Endothelial cell of umbilical vein (primary cell): ENCODE measurements at regions not wholly inside any gene's neighbourhood (a gene's known extent, or its start where the extent isn't known, plus 50 kb on each side); places are given as distances from the start of the nearest gene placed in this dataset.

Experiments
- BruUV-seq: library from RNA; stranded (reverse); fragments of 400-500 nt; replicated peaks from 2 replicates; lab custom pipeline; 2021; lab: Mats Ljungman, UMichigan
- CTCF ChIA-PET: fragments of 300-600, 350-600 bp; sonication (Branson Sonifier 250); formaldehyde crosslinking; loops from one replicate; lab custom pipeline; 2021; ENCODE audit warnings: antibody characterized with exemption, inconsistent platforms; lab: Charles Lee
- POLR2A ChIA-PET: fragments of 300-600, 350-600 bp; sonication (Branson Sonifier 250); formaldehyde crosslinking; loops from one replicate; lab custom pipeline; 2021; ENCODE audit warnings: antibody characterized with exemption, inconsistent platforms; lab: Charles Lee
- DNase-seq: peaks from one replicate; pipeline ENCODE4 v3.0.0-alpha.2; 2011; ENCODE audit warnings: low read depth, low spot score
- FAIRE-seq: peaks from 2 replicates; lab custom pipeline; 2011; peaks lifted over from hg19 to GRCh38; lab: Jason Lieb, UNC
- H2AFZ ChIP-seq: 2 replicates; pipeline ENCODE4 v1.6.0; 2012; ENCODE audit warnings: low read depth, low read length, control low read depth, inconsistent platforms
- H3K27ac ChIP-seq: 2 replicates; pipeline ENCODE4 v1.5.1; 2011; ENCODE audit warnings: low read depth, mild to moderate bottlenecking, control low read depth, low read length, moderate library complexity; ENCODE audit not compliant: insufficient read depth
- H3K27me3 ChIP-seq, 2 experiments: 2 replicates each; pipeline versions ENCODE4 v1.6.0 to v1.6.1; 2011; ENCODE audit warnings: low read length in 2 of 2, mixed read lengths in 1 of 2; ENCODE audit not compliant: control insufficient read depth in 2 of 2, insufficient read depth in 2 of 2
- H3K36me3 ChIP-seq, 2 experiments: 2 replicates in 1 of 2; 3 replicates in 1 of 2; pipeline ENCODE4 v1.5.1; 2011; ENCODE audit warnings: low read length in 2 of 2, mild to moderate bottlenecking in 1 of 2, moderate library complexity in 1 of 2; ENCODE audit not compliant: control insufficient read depth in 2 of 2, insufficient read depth in 2 of 2; ENCODE audit errors: extremely low read depth in 1 of 2
- H3K4me1 ChIP-seq: 3 replicates; pipeline ENCODE4 v1.5.1; 2011; ENCODE audit warnings: mild to moderate bottlenecking, low read length; ENCODE audit not compliant: control insufficient read depth, insufficient read depth; ENCODE audit errors: extremely low read depth
- H3K4me2 ChIP-seq: 2 replicates; pipeline ENCODE4 v1.6.1; 2011; ENCODE audit warnings: low read length, control low read depth, mixed read lengths; ENCODE audit not compliant: insufficient read depth
- H3K4me3 ChIP-seq, 3 experiments: fragments of 200-600 bp in 1 of 3; sonication (generic), shearing (Covaris generic) in 1 of 3; replicated peaks in 1 of 3; 2 replicates each; pipeline ENCODE4 v1.5.1; 2011 to 2016; ENCODE audit warnings: control low read depth in 3 of 3, low read length in 3 of 3, mild to moderate bottlenecking in 2 of 3, inconsistent platforms in 1 of 3, low read depth in 1 of 3, moderate library complexity in 1 of 3; ENCODE audit not compliant: insufficient read depth in 1 of 3
- H3K79me2 ChIP-seq: 2 replicates; pipeline ENCODE4 v1.6.0; 2012; ENCODE audit warnings: low read length, inconsistent platforms; ENCODE audit not compliant: control insufficient read depth, insufficient read depth
- H3K9ac ChIP-seq: replicated peaks from 2 replicates; pipeline ENCODE3; 2011; ENCODE audit warnings: low read length, control low read depth; ENCODE audit not compliant: insufficient read depth; ENCODE audit errors: extremely low read depth
- H3K9me1 ChIP-seq: replicated peaks from 3 replicates; pipeline ENCODE4 v1.6.0; 2011; ENCODE audit warnings: mild to moderate bottlenecking, low read length; ENCODE audit not compliant: control insufficient read depth, insufficient read depth; ENCODE audit errors: extremely low read depth
- H3K9me3 ChIP-seq: replicated peaks from 2 replicates; pipeline ENCODE4 v1.5.1; 2012; ENCODE audit warnings: low read length, inconsistent platforms; ENCODE audit not compliant: control insufficient read depth, insufficient read depth
- H4K20me1 ChIP-seq: replicated peaks from 2 replicates; pipeline ENCODE3; 2011; ENCODE audit warnings: mild to moderate bottlenecking, low read length; ENCODE audit not compliant: control insufficient read depth, insufficient read depth; ENCODE audit errors: extremely low read depth
- EZH2 ChIP-seq: IDR thresholded peaks from 2 replicates; pipeline ENCODE4 v1.6.1; 2012; ENCODE audit warnings: borderline replicate concordance, low read depth, mild to moderate bottlenecking, moderate library complexity, low read length, inconsistent platforms; ENCODE audit not compliant: severe bottlenecking
- FOS ChIP-seq: IDR thresholded peaks from 2 replicates; pipeline ENCODE4 v1.6.1; 2011; ENCODE audit warnings: mild to moderate bottlenecking, low read length, moderate library complexity, borderline replicate concordance; ENCODE audit not compliant: insufficient read depth
- GATA2 ChIP-seq: IDR thresholded peaks from 2 replicates; pipeline ENCODE4 v1.7.0; 2011; ENCODE audit warnings: low read depth, mild to moderate bottlenecking, moderate library complexity, mixed read lengths, low read length; ENCODE audit not compliant: insufficient read length, insufficient read depth
- JUN ChIP-seq: IDR thresholded peaks from 2 replicates; pipeline ENCODE4 v1.6.1; 2011; ENCODE audit warnings: borderline replicate concordance, low read depth; ENCODE audit not compliant: insufficient read length, insufficient read depth
- MYC ChIP-seq: IDR thresholded peaks from one replicate; pipeline ENCODE4 v1.6.1; 2011; ENCODE audit warnings: mild to moderate bottlenecking, low read depth, low read length
- POLR2A ChIP-seq: IDR thresholded peaks from 2 replicates; pipeline ENCODE4 v1.6.1; 2012; ENCODE audit warnings: low read depth, mild to moderate bottlenecking, control low read depth, low read length
- POLR2AphosphoS5 ChIP-seq: IDR thresholded peaks from 2 replicates; pipeline ENCODE4 v1.6.1; 2012; ENCODE audit warnings: low read depth, mild to moderate bottlenecking, control low read depth, low read length, moderate library complexity; ENCODE audit not compliant: insufficient read depth
- dilution Hi-C: fragments of 300-500 bp; cut with MboI; formaldehyde crosslinking; loops from one replicate; pipeline ENCODE4 v1.15.0; 2019; ENCODE audit warnings: low sequenced_read_pairs; ENCODE audit not compliant: extremely low pct_ligation_motif_present
- intact Hi-C: fragments of 100-400 bp; cut with micrococcal nuclease; formaldehyde crosslinking; loops from one replicate; pipeline ENCODE4 v1.10.0; 2022
- TF ChIP-seq, protein P1 (sequence below): IDR thresholded peaks from 2 replicates; pipeline ENCODE4 v1.6.1; 2011; ENCODE audit not compliant: insufficient read depth, insufficient read length
- TF ChIP-seq, protein P2 (sequence below), 2 donors: IDR thresholded peaks; 1 replicate in 1 of 2; 2 replicates in 1 of 2; pipeline ENCODE4 v1.5.1; 2011; ENCODE audit warnings: low read length in 2 of 2, mild to moderate bottlenecking in 2 of 2, moderate library complexity in 2 of 2, control low read depth in 1 of 2, inconsistent platforms in 1 of 2, low read depth in 1 of 2; ENCODE audit not compliant: insufficient read depth in 1 of 2; ENCODE audit errors: extremely low read depth in 1 of 2

DNA sequence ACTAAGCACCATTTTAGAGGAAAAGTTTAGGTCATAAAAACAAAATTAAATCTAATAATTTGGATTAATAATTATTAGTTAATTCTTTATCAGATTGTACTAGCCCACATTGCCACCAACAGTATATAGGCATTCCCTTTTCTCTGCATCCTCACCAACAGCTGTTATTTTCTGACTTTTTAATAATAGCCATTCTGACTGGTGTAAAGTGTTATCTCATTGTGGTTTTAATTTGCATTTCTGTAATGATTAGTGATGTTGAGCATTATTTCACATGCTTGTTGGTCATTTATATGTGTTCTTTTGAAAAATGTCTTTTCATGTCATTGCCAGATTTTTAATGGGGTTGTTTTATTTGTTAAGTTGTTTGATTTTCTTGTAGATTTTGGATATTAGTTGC lies 319.1 kb upstream of the SYNCRIP start:
- no peak overlapping the region for H3K4me3 ChIP-seq
- POLR2A ChIA-PET = no interaction called here
- H3K4me1 ChIP-seq = no peaks in the 10 kb centered on the region
- no peak overlapping the region for H3K9ac ChIP-seq
- dilution Hi-C loops (no loop called here), intact Hi-C loops (no loop called here)
- FAIRE-seq (no peak), DNase-seq (no peak)
- BruUV-seq = no TSS peak
- CTCF ChIA-PET = no interaction called here
- H3K79me2 ChIP-seq = no peaks in the 10 kb centered on the region
- no peaks in the 10 kb centered on the region for H3K9me3 ChIP-seq
- no peaks in the 10 kb centered on the region for H3K36me3 ChIP-seq
- no peak overlapping the region for H2AFZ ChIP-seq
- no peak overlapping the region for H3K4me2 ChIP-seq
- no peaks in the 10 kb centered on the region for H3K9me1 ChIP-seq
- H3K27ac ChIP-seq = no peak overlapping the region
- TF ChIP-seq EZH2 (no peak), MYC (no peak), FOS (no peak), GATA2 (no peak)
- no peaks in the 10 kb centered on the region for H4K20me1 ChIP-seq
- H3K27me3 ChIP-seq = no peaks in the 10 kb centered on the region

DNA sequence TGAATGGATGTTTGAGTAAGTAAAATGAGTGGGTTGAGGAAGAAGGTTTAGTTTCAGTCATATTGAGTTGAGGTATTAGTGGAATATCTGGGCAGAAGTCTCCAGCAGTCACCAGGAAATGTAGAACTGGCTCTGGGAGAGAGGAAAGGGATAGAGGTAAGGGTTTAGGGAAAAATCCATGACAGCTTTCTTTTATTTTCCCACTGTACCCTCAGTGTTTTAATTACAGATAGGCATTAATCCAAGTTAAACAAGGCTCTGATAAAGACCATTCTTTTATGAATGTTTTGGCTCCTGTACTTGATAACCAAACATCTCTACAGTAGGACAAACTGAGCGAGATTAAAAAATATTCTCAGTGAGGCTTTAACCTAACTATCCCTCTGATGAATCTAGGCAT lies 318.4 kb upstream of the SYNCRIP start:
- Histone ChIP-seq H2AFZ (no peak overlapping the region), H3K9ac (no peak overlapping the region), H3K27me3 (no peaks in the 10 kb centered on the region), H4K20me1 (no peaks in the 10 kb centered on the region), H3K4me3 (no peak overlapping the region), H3K9me1 (no peaks in the 10 kb centered on the region), H3K79me2 (no peaks in the 10 kb centered on the region), H3K4me1 (no peaks in the 10 kb centered on the region), H3K27ac (no peak overlapping the region), H3K36me3 (no peaks in the 10 kb centered on the region), H3K9me3 (no peaks in the 10 kb centered on the region), H3K4me2 (no peak overlapping the region)
- ChIA-PET POLR2A (no interaction called here), CTCF (no interaction called here)
- DNase-seq (no peak), FAIRE-seq (no peak)
- TF ChIP-seq POLR2A (no peak), FOS (no peak), EZH2 (no peak), POLR2AphosphoS5 (no peak), JUN (no peak)
- TF ChIP-seq, protein P1, sequence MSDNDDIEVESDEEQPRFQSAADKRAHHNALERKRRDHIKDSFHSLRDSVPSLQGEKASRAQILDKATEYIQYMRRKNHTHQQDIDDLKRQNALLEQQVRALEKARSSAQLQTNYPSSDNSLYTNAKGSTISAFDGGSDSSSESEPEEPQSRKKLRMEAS = no peak
- TF ChIP-seq, protein P2, sequence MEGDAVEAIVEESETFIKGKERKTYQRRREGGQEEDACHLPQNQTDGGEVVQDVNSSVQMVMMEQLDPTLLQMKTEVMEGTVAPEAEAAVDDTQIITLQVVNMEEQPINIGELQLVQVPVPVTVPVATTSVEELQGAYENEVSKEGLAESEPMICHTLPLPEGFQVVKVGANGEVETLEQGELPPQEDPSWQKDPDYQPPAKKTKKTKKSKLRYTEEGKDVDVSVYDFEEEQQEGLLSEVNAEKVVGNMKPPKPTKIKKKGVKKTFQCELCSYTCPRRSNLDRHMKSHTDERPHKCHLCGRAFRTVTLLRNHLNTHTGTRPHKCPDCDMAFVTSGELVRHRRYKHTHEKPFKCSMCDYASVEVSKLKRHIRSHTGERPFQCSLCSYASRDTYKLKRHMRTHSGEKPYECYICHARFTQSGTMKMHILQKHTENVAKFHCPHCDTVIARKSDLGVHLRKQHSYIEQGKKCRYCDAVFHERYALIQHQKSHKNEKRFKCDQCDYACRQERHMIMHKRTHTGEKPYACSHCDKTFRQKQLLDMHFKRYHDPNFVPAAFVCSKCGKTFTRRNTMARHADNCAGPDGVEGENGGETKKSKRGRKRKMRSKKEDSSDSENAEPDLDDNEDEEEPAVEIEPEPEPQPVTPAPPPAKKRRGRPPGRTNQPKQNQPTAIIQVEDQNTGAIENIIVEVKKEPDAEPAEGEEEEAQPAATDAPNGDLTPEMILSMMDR (IDR thresholded peaks at IDR 0.05; ENCODE audit: extremely low read depth in 1 of 2, insufficient read depth in 1 of 2, low read depth in 1 of 2, low read length in 2 of 2) = no peak
- intact Hi-C loops = no loop called here
- dilution Hi-C loops = no loop called here
- no TSS peak for BruUV-seq
